NCI-H146 treated with DMSO at 0.1 percent for 48 hours (cell line): ENCODE measurements at regions not wholly inside any gene's neighbourhood (a gene's known extent, or its start where the extent isn't known, plus 50 kb on each side); places are given as distances from the start of the nearest gene placed in this dataset.
"Not testable (repeated sequence)": the region's sequence is repeated elsewhere in the genome, so short reads cannot be mapped to it uniquely, and the experiment has no call there.

ENCODE experiments used
- DNase-seq: peaks from one replicate; lab custom pipeline; 2025; ENCODE audit not compliant: unreplicated experiment; lab: John Stamatoyannopoulos, UW

DNA sequence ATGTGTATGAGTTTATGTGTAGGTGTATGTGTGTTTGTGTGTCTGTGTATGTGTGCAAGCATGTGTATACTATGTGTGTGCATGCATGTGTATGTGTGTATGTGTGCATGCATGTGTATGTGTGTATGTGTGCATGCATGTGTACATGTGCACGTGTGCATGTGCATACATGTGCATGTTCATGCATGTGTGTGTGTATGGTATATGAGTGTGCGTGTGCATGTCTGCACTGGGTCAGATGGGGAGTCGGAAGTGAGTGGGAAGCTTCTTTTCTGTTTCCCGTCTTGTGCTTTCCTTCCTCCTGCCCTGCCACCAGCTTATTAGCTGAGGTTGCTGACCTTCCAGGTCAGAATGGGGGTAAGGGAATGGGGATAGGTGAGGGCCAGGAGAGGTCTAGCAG is 174.7 kb downstream of the MAP2K4 start:
- DNase-seq: no peak

DNA sequence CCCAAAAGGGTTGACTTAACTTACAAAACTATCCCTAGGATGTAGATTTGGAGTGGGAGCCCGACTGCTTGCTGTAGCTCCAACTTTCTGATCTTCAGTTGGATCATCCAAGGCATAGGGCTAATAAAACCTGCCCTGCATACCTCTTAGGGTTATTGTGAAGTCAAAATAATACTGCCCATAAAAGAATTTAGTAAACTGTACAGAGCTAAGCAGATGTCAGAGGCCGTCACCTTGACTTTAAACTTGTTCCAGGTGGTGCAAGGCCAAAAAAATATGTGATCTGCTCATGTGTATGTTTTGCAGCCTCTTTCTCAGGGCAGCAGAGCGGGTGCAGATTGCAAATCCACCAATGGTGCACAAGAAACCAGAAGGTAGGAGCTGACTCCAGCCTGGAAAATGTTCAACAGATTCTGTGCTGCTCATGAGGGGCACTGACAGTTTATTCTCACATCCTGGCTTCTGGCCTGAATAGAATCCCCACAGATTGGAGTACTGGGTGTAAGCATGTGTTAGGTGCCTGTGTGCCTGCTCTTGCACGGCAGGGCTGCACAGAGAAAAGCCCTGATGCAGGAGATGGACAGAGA is 180.7 kb downstream of the MAP2K4 start:
- DNase-seq: no peak

- DNase-seq: no peak
Measured at GRCh38 chr17:12209632-12210191, 189.0 kb downstream of the MAP2K4 start.

- not testable (repeated sequence) for DNase-seq
Measured at GRCh38 chr17:12220714-12221439, 200.2 kb downstream of the MAP2K4 start.

GRCh38 chr17:12222392-12222791 is 201.7 kb downstream of the MAP2K4 start:
- DNase-seq: no peak

GRCh38 chr17:12227547-12227946 is 206.9 kb downstream of the MAP2K4 start:
- DNase-seq: no peak

DNA sequence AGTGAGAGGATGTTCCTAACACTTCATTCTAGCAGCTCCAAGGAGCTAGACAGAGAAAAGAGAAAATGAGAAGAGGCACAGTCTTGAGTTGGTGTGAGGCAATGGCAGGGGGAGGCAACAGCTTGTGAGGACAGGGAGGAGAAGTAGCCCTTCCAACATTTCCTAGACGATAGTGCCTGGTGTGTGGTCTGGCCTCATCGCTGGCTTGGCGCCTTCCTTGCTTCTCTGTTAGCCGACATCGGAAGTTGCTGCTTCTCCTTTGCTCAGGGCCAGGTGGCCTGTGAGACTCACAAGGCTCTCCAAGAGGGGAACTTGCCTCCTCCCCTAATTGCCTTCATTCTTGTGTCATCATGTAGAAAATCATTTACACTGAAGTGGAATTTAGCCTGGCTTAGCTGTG is 208.7 kb downstream of the MAP2K4 start:
- DNase-seq: no peak

DNA sequence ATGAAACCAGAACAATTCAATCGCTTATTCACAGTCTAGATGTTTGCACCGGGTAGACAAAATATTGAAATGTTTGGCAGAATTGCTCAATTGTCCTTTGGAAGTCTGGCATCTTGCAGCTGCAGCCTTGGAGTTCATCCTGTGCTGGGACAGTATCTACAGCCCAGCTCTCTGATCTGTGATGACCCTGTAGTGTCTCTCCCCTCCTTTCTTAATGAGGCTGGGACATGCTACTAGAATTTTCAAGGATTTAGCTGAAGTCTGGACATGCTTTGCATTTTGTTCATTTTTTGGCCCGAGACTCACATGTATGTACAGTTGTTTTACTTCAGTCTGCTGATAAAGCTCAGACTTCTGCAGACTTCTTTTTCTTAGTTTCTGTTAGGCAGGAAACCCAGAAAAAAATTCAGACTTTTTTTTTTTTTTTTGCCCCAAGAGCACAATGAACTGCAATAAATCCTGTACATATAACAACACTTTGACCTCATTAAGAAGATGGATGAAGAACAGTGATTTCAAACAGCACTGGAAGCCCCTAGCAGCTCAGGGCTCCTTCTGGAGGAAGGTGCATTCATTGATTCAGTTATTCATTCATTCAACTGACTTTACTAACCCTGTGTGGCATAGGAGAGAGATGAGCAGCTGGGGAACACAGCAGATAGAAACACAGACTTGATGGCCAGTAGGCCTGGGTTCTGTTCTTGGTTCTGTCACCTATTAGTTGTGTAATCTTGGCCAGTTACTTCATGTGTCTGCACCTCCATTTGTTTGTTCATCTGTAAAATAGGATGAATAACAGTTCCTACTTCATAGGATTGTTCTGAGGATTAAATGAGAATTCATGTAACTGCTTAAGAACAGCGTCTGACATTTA is 210.0 kb downstream of the MAP2K4 start:
- DNase-seq: no peak

DNA sequence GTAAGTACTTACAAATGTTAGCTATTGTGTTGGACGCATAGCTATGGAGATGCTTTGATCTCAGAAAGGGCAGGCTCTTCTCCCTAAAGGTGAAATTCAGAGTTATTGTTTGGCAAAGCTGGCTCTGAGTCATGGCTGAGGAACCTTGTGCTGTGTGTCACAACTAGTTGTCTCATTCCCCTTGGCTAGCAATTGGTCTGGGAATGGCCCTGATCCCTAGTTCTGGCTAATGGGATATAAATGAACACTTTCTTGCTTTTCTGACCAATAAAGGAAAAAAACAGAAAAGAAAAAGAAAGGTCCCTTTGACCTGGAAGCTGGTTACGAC is 210.6 kb downstream of the MAP2K4 start:
- no peak for DNase-seq

DNA sequence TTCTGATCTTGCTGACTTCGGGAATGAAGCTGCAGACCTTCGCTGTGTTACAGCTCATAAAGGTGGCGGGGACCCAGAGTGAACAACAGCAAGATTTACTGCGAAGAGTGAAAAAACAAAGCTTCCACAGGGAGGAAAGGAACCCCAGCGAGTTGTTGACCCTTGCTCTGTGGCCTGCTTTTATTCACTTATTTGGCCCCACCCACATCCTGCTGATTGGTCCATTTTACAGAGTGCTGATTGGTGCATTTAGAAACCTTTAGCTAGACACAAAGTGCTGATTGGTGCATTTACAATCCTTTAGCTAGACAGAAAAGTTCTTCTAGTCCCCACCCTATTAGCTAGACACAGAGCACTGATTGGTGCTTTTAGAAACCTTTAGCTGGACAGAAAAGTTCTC is 218.3 kb downstream of the MAP2K4 start:
- DNase-seq: not testable (repeated sequence)

DNA sequence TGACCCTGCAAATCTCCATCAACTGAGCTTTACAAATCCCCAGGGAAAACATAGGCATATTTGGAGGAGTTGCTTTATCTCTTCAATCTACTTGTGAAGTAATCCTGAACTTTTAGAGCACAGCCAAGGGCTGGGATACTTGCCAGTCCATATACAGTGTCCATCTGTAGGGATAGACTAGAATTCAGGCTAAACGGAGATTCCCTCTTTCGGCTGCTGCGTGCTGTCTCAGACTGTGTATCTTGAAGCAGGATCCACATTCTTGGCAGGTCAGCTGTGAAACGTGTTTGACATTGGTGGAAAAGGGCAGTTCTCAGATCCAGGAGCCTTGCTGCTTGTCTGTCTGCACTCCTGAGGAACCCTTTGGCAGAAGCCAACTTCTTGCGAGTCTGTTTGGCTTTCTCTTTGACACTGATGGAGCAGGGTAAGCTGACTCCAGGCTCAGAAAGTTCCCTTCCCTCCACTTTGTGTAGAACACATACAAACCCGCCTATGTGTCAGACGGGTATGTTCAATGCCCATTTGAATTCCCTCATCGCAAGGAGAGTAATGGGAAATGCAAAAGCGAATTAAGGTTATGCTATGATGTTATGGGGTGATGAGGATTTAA is 221.8 kb downstream of the MAP2K4 start:
- no peak for DNase-seq

DNA sequence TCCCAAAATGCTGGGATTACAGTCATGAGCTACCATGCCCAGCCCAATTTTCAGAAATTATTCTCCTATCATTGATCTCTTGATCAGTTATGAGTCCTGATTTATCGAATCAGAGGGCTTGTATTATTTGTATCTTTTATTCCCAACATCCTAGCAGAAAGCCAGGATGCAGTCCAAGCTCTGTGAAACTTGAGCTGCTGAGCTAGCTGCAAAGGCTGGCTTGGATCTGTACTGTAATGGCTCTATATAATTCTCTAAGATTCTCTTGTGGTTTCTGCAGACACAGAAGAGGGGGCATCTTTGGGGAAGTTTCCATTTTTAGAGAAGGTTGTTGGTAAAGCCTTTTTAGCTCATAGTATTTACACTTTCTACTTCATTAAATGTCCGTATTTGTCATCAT is 227.1 kb downstream of the MAP2K4 start:
- DNase-seq: no peak

DNA sequence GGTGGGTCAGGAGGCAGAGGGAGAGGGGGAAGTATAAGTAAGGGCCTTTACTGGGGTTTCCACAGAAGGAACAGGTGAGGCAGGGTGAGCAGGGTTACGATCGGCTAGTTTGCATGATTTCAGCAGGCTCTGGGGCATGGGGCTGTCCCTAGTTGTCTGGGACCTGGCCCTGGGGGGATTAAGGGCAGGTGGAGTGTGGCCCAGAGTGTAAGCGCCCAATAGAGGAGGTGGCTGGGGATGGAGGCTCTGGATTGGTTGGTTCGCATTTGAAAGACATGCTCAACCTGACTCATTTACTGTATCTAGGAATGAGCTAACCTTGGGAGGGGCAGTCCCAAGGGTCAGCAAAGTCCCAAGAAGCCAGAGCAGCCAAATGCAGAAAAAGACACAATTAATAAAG is 230.3 kb downstream of the MAP2K4 start:
- DNase-seq: no peak

GRCh38 chr17:12252462-12252861 is 231.8 kb downstream of the MAP2K4 start:
- no peak for DNase-seq

GRCh38 chr17:12254460-12254859 is 233.8 kb downstream of the MAP2K4 start:
- no peak for DNase-seq

GRCh38 chr17:12256380-12256995 is 235.8 kb downstream of the MAP2K4 start:
- no peak for DNase-seq

DNA sequence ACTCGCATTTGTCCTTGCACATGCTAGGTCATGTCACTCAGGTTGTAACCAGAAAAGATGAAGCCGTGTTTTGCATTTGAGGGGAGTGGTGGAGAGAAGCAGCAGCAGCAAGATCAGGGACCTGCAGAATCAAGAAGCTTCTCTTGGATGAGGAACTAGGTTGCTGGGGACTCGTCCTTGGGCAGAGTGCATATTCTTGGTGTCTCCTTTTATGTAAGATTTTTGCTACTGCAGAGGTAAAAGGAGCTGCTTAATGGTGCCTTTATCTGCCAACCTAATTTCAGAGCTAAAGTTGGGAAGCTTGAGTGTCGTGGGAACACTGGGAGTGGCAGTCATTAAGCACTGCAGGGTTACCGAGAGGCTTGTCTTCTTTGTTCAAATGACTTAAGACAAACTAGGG is 236.5 kb downstream of the MAP2K4 start:
- no peak for DNase-seq

DNA sequence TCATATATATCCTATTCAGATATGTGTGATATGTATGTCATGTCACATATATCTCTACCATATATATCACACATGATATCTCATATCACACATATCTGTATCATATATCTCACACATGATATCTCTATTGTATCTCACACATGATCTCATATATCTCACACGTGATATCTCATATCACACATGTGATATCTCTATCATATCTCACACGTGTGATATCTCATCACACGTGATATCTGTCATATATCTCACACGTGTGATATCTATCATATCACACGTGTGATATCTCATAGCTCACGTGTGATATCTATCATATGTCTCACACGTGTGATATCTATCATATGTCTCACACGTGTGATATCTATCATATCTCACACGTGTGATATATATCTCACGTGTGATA is 240.7 kb downstream of the MAP2K4 start:
- no peak for DNase-seq

DNA sequence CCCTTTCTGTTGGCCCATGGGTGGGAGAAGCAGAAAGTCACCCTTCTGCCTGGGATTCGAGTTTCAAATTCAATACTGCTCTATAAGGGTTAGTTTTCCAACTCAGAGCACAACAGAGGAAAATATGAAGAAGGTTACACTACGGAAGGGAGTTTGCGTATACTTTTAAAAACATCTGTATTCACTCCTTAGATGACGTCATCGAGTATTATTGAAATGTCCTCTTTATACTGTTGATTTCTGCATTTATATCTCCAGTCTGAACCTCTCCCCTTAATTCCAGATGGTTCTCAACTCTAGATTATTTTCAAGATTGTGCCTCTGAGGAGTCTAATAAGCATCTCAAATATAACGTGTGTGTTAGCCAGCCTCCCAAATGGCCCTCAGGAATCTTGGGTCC is 249.1 kb downstream of the MAP2K4 start:
- DNase-seq: no peak

DNA sequence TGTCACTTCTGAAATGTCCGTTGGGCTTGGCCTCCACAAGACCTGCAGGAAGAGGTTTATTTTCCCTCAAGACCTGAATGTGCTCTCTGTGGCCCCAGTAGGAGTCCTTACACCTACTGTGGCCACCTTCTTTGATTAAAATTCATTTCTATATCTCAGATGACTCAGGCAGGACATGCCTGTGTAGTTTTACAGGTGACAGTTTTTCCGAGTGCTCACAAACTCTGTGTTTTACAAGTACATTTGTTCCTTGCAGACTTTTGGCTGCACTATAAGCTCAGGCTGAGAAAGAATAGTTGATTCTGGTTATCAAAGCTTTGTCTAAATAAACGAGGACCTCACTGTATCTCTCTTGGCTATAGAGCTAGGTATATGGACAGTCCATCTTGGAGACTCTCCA is 257.1 kb downstream of the MAP2K4 start:
- no peak for DNase-seq

- DNase-seq: no peak
Measured at GRCh38 chr17:12282056-12282455, 261.4 kb downstream of the MAP2K4 start.
